ENCODE measurements at regions not wholly inside any gene's neighbourhood (a gene's known extent, or its start where the extent isn't known, plus 50 kb on each side); places are given as distances from the start of the nearest gene placed in this dataset.

DNA sequence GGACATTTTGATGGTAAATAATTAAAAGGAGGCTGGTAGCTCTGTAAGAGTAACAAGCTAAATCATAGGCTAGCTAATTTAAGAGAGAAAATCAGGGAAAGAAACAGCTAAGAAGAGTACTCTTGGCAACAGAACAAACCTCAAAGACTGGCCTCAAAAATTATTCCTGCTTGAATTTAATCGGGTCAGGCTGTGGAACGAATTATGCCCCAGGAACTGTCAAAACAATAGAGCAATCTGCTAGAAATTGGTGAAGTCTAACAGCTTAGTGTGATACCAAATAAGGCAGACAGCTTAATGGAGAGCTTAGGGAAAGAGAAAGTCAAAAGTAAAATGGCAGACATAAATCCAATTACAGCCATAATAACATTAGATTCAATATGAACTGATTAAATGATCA lies 215.7 kb downstream of the MREG start:
- Histone ChIP-seq H3K9ac (ENCODE audit: low read length) (no peak overlapping the region), H3K27ac (ENCODE audit: low read length in 2 of 2) (no peak overlapping the region), H3K4me2 (replicated peaks; ENCODE audit: low read depth, low read length, poor library complexity, severe bottlenecking) (no peak overlapping the region), H3K27me3 (replicated peaks in 1 of 4; ENCODE audit: control extremely low read depth in 1 of 4, control insufficient read depth in 3 of 4, insufficient read depth in 4 of 4, low read length in 3 of 4) (no peaks in the 10 kb centered on the region), H4K20me1 (ENCODE audit: control insufficient read depth, insufficient read depth, low read length, poor library complexity, severe bottlenecking) (no peaks in the 10 kb centered on the region), H2AFZ (ENCODE audit: insufficient read depth, low read depth, low read length, poor library complexity, severe bottlenecking) (no peak overlapping the region), H3K4me3 (ENCODE audit: control extremely low read depth in 1 of 5, extremely low read depth in 1 of 5, insufficient read depth in 1 of 5, low read depth in 2 of 5, low read length in 4 of 5) (no peak overlapping the region), H3K36me3 (replicated peaks in 1 of 2; ENCODE audit: control extremely low read depth in 1 of 2, control insufficient read depth in 1 of 2, extremely low read depth in 1 of 2, insufficient read depth in 2 of 2, low read length in 1 of 2) (no peaks in the 10 kb centered on the region), H3K4me1 (ENCODE audit: control insufficient read depth in 2 of 2, insufficient read depth in 2 of 2, low read length in 2 of 2) (no peaks in the 10 kb centered on the region), H3K9me3 (ENCODE audit: control extremely low read depth in 1 of 3, control insufficient read depth in 2 of 3, insufficient read depth in 1 of 3, low read length in 2 of 3) (no peaks in the 10 kb centered on the region), H3K79me2 (ENCODE audit: control insufficient read depth, insufficient read depth, low read length) (no peaks in the 10 kb centered on the region)
- CTCF ChIA-PET = interaction anchor here (2.4 kb wide), 1 partner anchor 11 kb away, joined by 8 read pairs; no protein-coding TSS in a partner anchor
- TF ChIP-seq, protein P1, sequence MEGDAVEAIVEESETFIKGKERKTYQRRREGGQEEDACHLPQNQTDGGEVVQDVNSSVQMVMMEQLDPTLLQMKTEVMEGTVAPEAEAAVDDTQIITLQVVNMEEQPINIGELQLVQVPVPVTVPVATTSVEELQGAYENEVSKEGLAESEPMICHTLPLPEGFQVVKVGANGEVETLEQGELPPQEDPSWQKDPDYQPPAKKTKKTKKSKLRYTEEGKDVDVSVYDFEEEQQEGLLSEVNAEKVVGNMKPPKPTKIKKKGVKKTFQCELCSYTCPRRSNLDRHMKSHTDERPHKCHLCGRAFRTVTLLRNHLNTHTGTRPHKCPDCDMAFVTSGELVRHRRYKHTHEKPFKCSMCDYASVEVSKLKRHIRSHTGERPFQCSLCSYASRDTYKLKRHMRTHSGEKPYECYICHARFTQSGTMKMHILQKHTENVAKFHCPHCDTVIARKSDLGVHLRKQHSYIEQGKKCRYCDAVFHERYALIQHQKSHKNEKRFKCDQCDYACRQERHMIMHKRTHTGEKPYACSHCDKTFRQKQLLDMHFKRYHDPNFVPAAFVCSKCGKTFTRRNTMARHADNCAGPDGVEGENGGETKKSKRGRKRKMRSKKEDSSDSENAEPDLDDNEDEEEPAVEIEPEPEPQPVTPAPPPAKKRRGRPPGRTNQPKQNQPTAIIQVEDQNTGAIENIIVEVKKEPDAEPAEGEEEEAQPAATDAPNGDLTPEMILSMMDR (IDR thresholded peaks at IDR 0.05) = no peak
- no peak for TF ChIP-seq EZH2 (IDR thresholded peaks at IDR 0.05; ENCODE audit: borderline replicate concordance, insufficient read depth, low read depth, low read length, poor library complexity, severe bottlenecking)
- intact Hi-C loops (cut with micrococcal nuclease) = no loop called here
- no peak overlapping the region for H3K4me3 Mint-ChIP-seq
- H3K27me3 Mint-ChIP-seq = peaks cover 18% of the 10 kb centered on the region
- peaks cover 2% of the 10 kb centered on the region for H3K9me3 Mint-ChIP-seq (ENCODE audit: insufficient read depth)
- H3K4me1 Mint-ChIP-seq = no peaks in the 10 kb centered on the region
- 100% methylated on average over 2 of the region's 2 CpGs for WGBS (ENCODE audit: insufficient coverage)
- ATAC-seq (ENCODE audit: low read depth) (no peak), DNase-seq (no peak)
- POLR2A ChIA-PET = no interaction called here
- no peak overlapping the region for H3K27ac Mint-ChIP-seq

- Histone ChIP-seq H3K27ac (ENCODE audit: low read length in 2 of 2) (no peak overlapping the region), H4K20me1 (ENCODE audit: control insufficient read depth, insufficient read depth, low read length, poor library complexity, severe bottlenecking) (no peaks in the 10 kb centered on the region), H3K9me3 (ENCODE audit: control extremely low read depth in 1 of 3, control insufficient read depth in 2 of 3, insufficient read depth in 1 of 3, low read length in 2 of 3) (no peaks in the 10 kb centered on the region), H3K27me3 (replicated peaks in 1 of 4; ENCODE audit: control extremely low read depth in 1 of 4, control insufficient read depth in 3 of 4, insufficient read depth in 4 of 4, low read length in 3 of 4) (no peaks in the 10 kb centered on the region), H2AFZ (ENCODE audit: insufficient read depth, low read depth, low read length, poor library complexity, severe bottlenecking) (no peak overlapping the region), H3K36me3 (replicated peaks in 1 of 2; ENCODE audit: control extremely low read depth in 1 of 2, control insufficient read depth in 1 of 2, extremely low read depth in 1 of 2, insufficient read depth in 2 of 2, low read length in 1 of 2) (no peaks in the 10 kb centered on the region), H3K4me3 (ENCODE audit: control extremely low read depth in 1 of 5, extremely low read depth in 1 of 5, insufficient read depth in 1 of 5, low read depth in 2 of 5, low read length in 4 of 5) (no peak overlapping the region), H3K79me2 (ENCODE audit: control insufficient read depth, insufficient read depth, low read length) (no peaks in the 10 kb centered on the region), H3K9ac (ENCODE audit: low read length) (no peak overlapping the region), H3K4me2 (replicated peaks; ENCODE audit: low read depth, low read length, poor library complexity, severe bottlenecking) (no peak overlapping the region), H3K4me1 (ENCODE audit: control insufficient read depth in 2 of 2, insufficient read depth in 2 of 2, low read length in 2 of 2) (no peaks in the 10 kb centered on the region)
- Mint-ChIP-seq H3K4me1 (no peaks in the 10 kb centered on the region), H3K27me3 (peaks cover 18% of the 10 kb centered on the region), H3K9me3 (ENCODE audit: insufficient read depth) (no peaks in the 10 kb centered on the region), H3K27ac (no peak overlapping the region), H3K4me3 (no peak overlapping the region)
- DNase-seq (no peak), ATAC-seq (ENCODE audit: low read depth) (no peak)
- POLR2A ChIA-PET = no interaction called here
- intact Hi-C loops (cut with micrococcal nuclease) = no loop called here
- CTCF ChIA-PET = interaction anchor here (0.6 to 2.4 kb wide), 4 partner anchors 9 to 32 kb away, joined by 3 to 8 read pairs (median 3); no protein-coding TSS in a partner anchor
- no peak for TF ChIP-seq EZH2 (IDR thresholded peaks at IDR 0.05; ENCODE audit: borderline replicate concordance, insufficient read depth, low read depth, low read length, poor library complexity, severe bottlenecking)
- TF ChIP-seq, protein P1 (IDR thresholded peaks at IDR 0.05) = no peak
- WGBS (ENCODE audit: insufficient coverage) = 4% methylated on average over 2 of the region's 4 CpGs
Measured at GRCh38 chr2:215796140-215796855, 217.1 kb downstream of the MREG start.
